ENCODE measurements at regions not wholly inside any gene's neighbourhood (a gene's known extent, or its start where the extent isn't known, plus 50 kb on each side); places are given as distances from the start of the nearest gene placed in this dataset.

GRCh38 chr19:31567776-31568175 is 218.5 kb upstream of the TSHZ3 start:
- DNase-seq: no peak

GRCh38 chr19:31568724-31569123 is 219.5 kb upstream of the TSHZ3 start:
- DNase-seq: no peak

GRCh38 chr19:31570718-31571117 is 221.5 kb upstream of the TSHZ3 start:
- DNase-seq: no peak

- no peak for DNase-seq
These were observed 223.1 kb upstream of the TSHZ3 start for GRCh38 chr19:31572102-31572975.

GRCh38 chr19:31572976-31573298 is 223.7 kb upstream of the TSHZ3 start:
- no peak for DNase-seq

- no peak for DNase-seq
These were observed 225.2 kb upstream of the TSHZ3 start for GRCh38 chr19:31574251-31574973.

- DNase-seq: no peak
These were observed 226.7 kb upstream of the TSHZ3 start for GRCh38 chr19:31575846-31576335.

GRCh38 chr19:31578326-31578725 is 229.1 kb upstream of the TSHZ3 start:
- DNase-seq: no peak

- no peak for DNase-seq
These were observed 233.9 kb upstream of the TSHZ3 start for GRCh38 chr19:31583148-31583547.

- no peak for DNase-seq
These were observed 237.0 kb upstream of the TSHZ3 start for GRCh38 chr19:31586282-31586681.

GRCh38 chr19:31589109-31589508 is 239.9 kb upstream of the TSHZ3 start:
- DNase-seq: no peak

GRCh38 chr19:31591258-31591657 is 242.0 kb upstream of the TSHZ3 start:
- DNase-seq: no peak

- no peak for DNase-seq
These were observed 243.2 kb upstream of the TSHZ3 start for GRCh38 chr19:31592456-31592855.

- DNase-seq: no peak
These were observed 245.5 kb upstream of the TSHZ3 start for GRCh38 chr19:31594701-31595100.

- no peak for DNase-seq
These were observed 246.3 kb upstream of the TSHZ3 start for GRCh38 chr19:31595521-31595920.

- no peak for DNase-seq
These were observed 247.5 kb upstream of the TSHZ3 start for GRCh38 chr19:31596751-31597150.

GRCh38 chr19:31597616-31598015 is 248.4 kb upstream of the TSHZ3 start:
- DNase-seq: no peak

GRCh38 chr19:31598730-31599238 is 249.5 kb upstream of the TSHZ3 start:
- no peak for DNase-seq

- no peak for DNase-seq
These were observed 251.6 kb upstream of the TSHZ3 start for GRCh38 chr19:31600731-31601295.

GRCh38 chr19:31601855-31602254 is 252.6 kb upstream of the TSHZ3 start:
- no peak for DNase-seq

GRCh38 chr19:31602548-31602947 is 253.3 kb upstream of the TSHZ3 start:
- no peak for DNase-seq

- DNase-seq: no peak
These were observed 255.3 kb upstream of the TSHZ3 start for GRCh38 chr19:31604493-31605040.

GRCh38 chr19:31610018-31610417 is 260.8 kb upstream of the TSHZ3 start:
- no peak for DNase-seq

Data from NCI-H146 (cell line).